Liver (tissue), 8 donors: ENCODE measurements at regions not wholly inside any gene's neighbourhood (a gene's known extent, or its start where the extent isn't known, plus 50 kb on each side); places are given as distances from the start of the nearest gene placed in this dataset.

Source experiments
- DNase-seq: peaks from one replicate; pipeline ENCODE4 v3.0.0-alpha.2; 2017; ENCODE audit warnings: low spot score
- H3K27ac ChIP-seq, 2 donors: one replicate each; pipeline ENCODE4 v1.7.0; 2013; ENCODE audit warnings: inconsistent platforms in 2 of 2, low read length in 2 of 2, control low read depth in 1 of 2, low read depth in 1 of 2, mild to moderate bottlenecking in 1 of 2
- H3K27me3 ChIP-seq, 4 donors: one replicate each; pipeline versions ENCODE4 v1.6.1 to v1.7.0; 2013; ENCODE audit warnings: low read length in 3 of 4, inconsistent platforms in 1 of 4, mild to moderate bottlenecking in 1 of 4, moderate library complexity in 1 of 4; ENCODE audit not compliant: control insufficient read depth in 4 of 4, insufficient read depth in 4 of 4
- H3K36me3 ChIP-seq, 4 donors: one replicate each; pipeline versions ENCODE4 v1.6.1 to v1.7.0; 2013; ENCODE audit warnings: low read length in 3 of 4, mild to moderate bottlenecking in 3 of 4, low read depth in 1 of 4, moderate library complexity in 1 of 4; ENCODE audit not compliant: control insufficient read depth in 4 of 4, insufficient read depth in 3 of 4
- H3K4me1 ChIP-seq, 4 donors: one replicate each; pipeline versions ENCODE4 v1.6.1 to v1.7.0; 2013; ENCODE audit warnings: low read length in 3 of 4, mild to moderate bottlenecking in 3 of 4, moderate library complexity in 1 of 4; ENCODE audit not compliant: control insufficient read depth in 4 of 4, insufficient read depth in 4 of 4
- H3K4me3 ChIP-seq, 3 donors: one replicate each; pipeline versions ENCODE4 v1.6.1 to v1.7.0; 2013; ENCODE audit warnings: low read length in 3 of 3, control low read depth in 1 of 3, low read depth in 1 of 3, mild to moderate bottlenecking in 1 of 3
- H3K9ac ChIP-seq, 2 donors: one replicate each; pipeline ENCODE4 v1.7.0; 2013; ENCODE audit warnings: low read length in 2 of 2, mild to moderate bottlenecking in 2 of 2, moderate library complexity in 2 of 2, control low read depth in 1 of 2, low read depth in 1 of 2
- H3K9me3 ChIP-seq, 4 donors: one replicate each; pipeline versions ENCODE4 v1.6.1 to v1.7.0; 2013; ENCODE audit warnings: low read length in 3 of 4; ENCODE audit not compliant: control insufficient read depth in 4 of 4
- ATF3 ChIP-seq: IDR thresholded peaks from 2 replicates; pipeline ENCODE4 v1.6.1; 2016; ENCODE audit warnings: antibody characterized with exemption
- CTCF ChIP-seq: fragments of 150-350 bp; IDR thresholded peaks from 2 replicates; pipeline ENCODE4 v1.5.1; 2017; ENCODE audit warnings: improper control_type of control experiment, low read depth, low read length; ENCODE audit not compliant: missing input control
- EGR1 ChIP-seq, 2 donors: IDR thresholded peaks; 2 replicates each; pipeline ENCODE4 v1.6.1; 2016 to 2018; ENCODE audit warnings: antibody characterized with exemption in 2 of 2, low read depth in 2 of 2
- FOXA2 ChIP-seq: IDR thresholded peaks from 2 replicates; pipeline ENCODE4 v1.6.1; 2016; ENCODE audit warnings: antibody characterized with exemption
- GABPA ChIP-seq, 2 donors: IDR thresholded peaks in 1 of 2; conservative IDR thresholded peaks in 1 of 2; 2 replicates each; pipeline ENCODE4 v1.6.1; 2016; ENCODE audit warnings: antibody characterized with exemption in 2 of 2, mild to moderate bottlenecking in 1 of 2, moderate library complexity in 1 of 2
- HNF4A ChIP-seq, 2 donors: conservative IDR thresholded peaks; 2 replicates each; pipeline ENCODE4 v1.6.1; 2016; ENCODE audit warnings: antibody characterized with exemption in 2 of 2, mild to moderate bottlenecking in 2 of 2
- JUND ChIP-seq, 2 donors: IDR thresholded peaks; 2 replicates each; pipeline ENCODE4 v1.6.1; 2016; ENCODE audit warnings: antibody characterized with exemption in 2 of 2
- MAX ChIP-seq: IDR thresholded peaks from 2 replicates; pipeline ENCODE4 v1.6.1; 2016; ENCODE audit warnings: antibody characterized with exemption
- NR2F2 ChIP-seq: IDR thresholded peaks from 2 replicates; pipeline ENCODE4 v1.6.1; 2016; ENCODE audit warnings: antibody characterized with exemption
- RAD21 ChIP-seq, 2 donors: IDR thresholded peaks; 2 replicates each; pipeline ENCODE4 v1.6.1; 2016; ENCODE audit warnings: antibody characterized with exemption in 2 of 2, mild to moderate bottlenecking in 2 of 2
- RXRA ChIP-seq, 2 donors: IDR thresholded peaks; 2 replicates each; pipeline ENCODE4 v1.6.1; 2017 to 2018; ENCODE audit warnings: antibody characterized with exemption in 2 of 2, mild to moderate bottlenecking in 1 of 2
- SP1 ChIP-seq: IDR thresholded peaks from 2 replicates; pipeline ENCODE4 v1.6.1; 2018; ENCODE audit warnings: antibody characterized with exemption, mild to moderate bottlenecking
- TAF1 ChIP-seq: conservative IDR thresholded peaks from 2 replicates; pipeline ENCODE4 v1.6.1; 2016; ENCODE audit warnings: antibody characterized with exemption, mild to moderate bottlenecking
- YY1 ChIP-seq: IDR thresholded peaks from 2 replicates; pipeline ENCODE4 v1.6.1; 2016; ENCODE audit warnings: antibody characterized with exemption, mild to moderate bottlenecking
- ZBTB33 ChIP-seq: IDR thresholded peaks from 2 replicates; pipeline ENCODE4 v1.6.1; 2016; ENCODE audit warnings: antibody characterized with exemption
- WGBS: extraction: QIAGEN DNeasy Blood & Tissue Kit; methylation state at CpG from one replicate; pipeline ENCODE4 v1.1.7; 2013; 5-methylcytosine and 5-hydroxymethylcytosine counted together
- donor health status: healthy.
- donor health status: healthy.
- donor health status: healthy.
- donor health status: healthy.
- donor health status: healthy.

DNA sequence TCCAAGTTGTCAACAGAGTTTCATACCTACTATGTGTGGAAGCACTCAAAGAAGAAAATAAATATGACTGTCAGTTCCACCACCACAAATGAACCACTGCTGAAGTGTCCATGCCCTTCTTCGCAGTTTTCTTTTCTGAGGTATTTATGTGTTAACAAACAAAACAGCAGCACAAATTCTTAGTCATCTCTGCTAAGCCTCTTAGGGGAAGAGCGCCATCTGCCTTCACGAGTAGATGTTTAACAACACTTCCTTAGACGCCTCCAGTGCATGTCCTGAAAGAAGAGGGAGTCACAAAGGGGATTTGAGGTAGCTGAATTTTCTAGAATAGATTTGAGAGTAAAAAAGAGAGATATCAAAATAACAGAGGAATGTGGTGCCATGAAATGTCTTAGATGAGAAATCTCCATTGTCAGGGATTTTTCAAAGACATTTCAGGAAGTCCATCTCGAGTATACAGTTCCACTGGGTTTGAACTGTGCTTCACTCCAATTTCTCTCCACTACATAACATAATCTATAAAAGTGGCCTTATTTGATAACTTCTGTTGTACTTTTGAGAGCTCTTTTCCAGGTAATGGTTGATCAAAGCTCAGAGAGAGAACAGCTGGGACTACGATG, 775.3 kb upstream of the POM121L12 start:
- no peak overlapping the region for H3K27ac ChIP-seq
- peak; percentile 27 to 51 for TF ChIP-seq RAD21 (IDR thresholded peaks at IDR 0.05)
- TF ChIP-seq YY1 = no peak
- no peaks in the 10 kb centered on the region for H3K4me1 ChIP-seq
- no peak overlapping the region for H3K9ac ChIP-seq
- H3K4me3 ChIP-seq = no peak overlapping the region
- no peaks in the 10 kb centered on the region for H3K36me3 ChIP-seq
- no peaks in the 10 kb centered on the region for H3K27me3 ChIP-seq
- no peak for DNase-seq
- H3K9me3 ChIP-seq = no peaks in the 10 kb centered on the region
- 71% methylated on average over 6 of the region's 6 CpGs for WGBS

DNA sequence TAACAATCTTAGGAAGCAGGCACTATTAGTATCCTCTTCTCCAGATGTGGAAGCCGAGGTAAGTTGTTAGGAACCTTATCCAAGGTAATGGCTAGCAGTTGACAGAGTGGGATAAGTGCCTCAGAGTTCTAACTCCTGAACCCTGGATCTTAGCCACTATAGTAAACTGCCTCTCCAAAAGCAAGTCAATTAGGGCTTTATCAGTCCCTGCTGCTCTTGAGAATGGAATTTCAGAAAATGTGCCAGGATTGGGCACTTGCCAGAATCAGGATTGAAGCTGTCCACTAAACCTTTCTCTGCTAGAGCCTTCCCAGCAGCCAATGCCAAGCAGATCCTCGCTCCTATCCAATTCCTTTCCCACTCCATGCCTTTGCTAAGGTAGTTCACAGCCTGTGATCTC, 777.5 kb upstream of the POM121L12 start:
- 60% methylated on average over 2 of the region's 2 CpGs for WGBS

More for the DNA sequence above, 777.5 kb upstream of the POM121L12 start:
- H3K36me3 ChIP-seq = no peaks in the 10 kb centered on the region
- no peak overlapping the region for H3K4me3 ChIP-seq
- H3K4me1 ChIP-seq = peaks cover 0 to 1% (median 0%) of the 10 kb centered on the region in 4 donors
- no peaks in the 10 kb centered on the region for H3K9me3 ChIP-seq
- no peak for DNase-seq
- H3K9ac ChIP-seq = no peak overlapping the region
- no peaks in the 10 kb centered on the region for H3K27me3 ChIP-seq
- no peak overlapping the region for H3K27ac ChIP-seq
- TF ChIP-seq CTCF = no peak
- TF ChIP-seq NR2F2 = no peak
- TF ChIP-seq HNF4A (conservative IDR thresholded peaks at IDR 0.05) = no peak
- TF ChIP-seq JUND (IDR thresholded peaks at IDR 0.05) = no peak
- no peak for TF ChIP-seq SP1
- TF ChIP-seq RXRA (IDR thresholded peaks at IDR 0.05) = no peak
- TF ChIP-seq YY1 = no peak
- TF ChIP-seq ZBTB33 = no peak
- no peak for TF ChIP-seq RAD21 (IDR thresholded peaks at IDR 0.05)
- no peak for TF ChIP-seq EGR1 (IDR thresholded peaks at IDR 0.05; ENCODE audit: low read depth in 2 of 2)
- TF ChIP-seq FOXA2 = no peak
- TF ChIP-seq GABPA (IDR thresholded peaks at IDR 0.05 in 1 of 2, conservative IDR thresholded peaks at IDR 0.05 in 1 of 2) = no peak
- TF ChIP-seq TAF1 = no peak
- TF ChIP-seq ATF3 = no peak
- TF ChIP-seq MAX = no peak
